BE2C (cell line): ENCODE measurements at regions not wholly inside any gene's neighbourhood (a gene's known extent, or its start where the extent isn't known, plus 50 kb on each side); places are given as distances from the start of the nearest gene placed in this dataset.

ENCODE experiments used
- DNase-seq: peaks from one replicate; pipeline ENCODE4 v3.0.0-alpha.2; 2020
- H3K27me3 ChIP-seq: fragments of 250-450 bp; sonication (Bioruptor Pico); 2 replicates; pipeline ENCODE4 v1.5.1; 2020; ENCODE audit warnings: mild to moderate bottlenecking
- H3K36me3 ChIP-seq: fragments of 250-450 bp; sonication (Bioruptor Pico); 2 replicates; pipeline ENCODE4 v1.5.1; 2020; ENCODE audit warnings: mild to moderate bottlenecking
- H3K4me1 ChIP-seq: fragments of 250-450 bp; sonication (Bioruptor Pico); 2 replicates; pipeline ENCODE4 v1.5.1; 2020
- H3K4me3 ChIP-seq: 2 replicates; pipeline ENCODE4 v1.5.1; 2011; ENCODE audit warnings: low read depth, low read length
- H3K9me3 ChIP-seq: fragments of 250-450 bp; sonication (Bioruptor Pico); 2 replicates; pipeline ENCODE4 v1.5.1; 2020
- TF ChIP-seq, protein P1 (sequence below): IDR thresholded peaks from 2 replicates; pipeline ENCODE4 v1.5.1; 2012; ENCODE audit warnings: mild to moderate bottlenecking, low read depth, low read length

DNA sequence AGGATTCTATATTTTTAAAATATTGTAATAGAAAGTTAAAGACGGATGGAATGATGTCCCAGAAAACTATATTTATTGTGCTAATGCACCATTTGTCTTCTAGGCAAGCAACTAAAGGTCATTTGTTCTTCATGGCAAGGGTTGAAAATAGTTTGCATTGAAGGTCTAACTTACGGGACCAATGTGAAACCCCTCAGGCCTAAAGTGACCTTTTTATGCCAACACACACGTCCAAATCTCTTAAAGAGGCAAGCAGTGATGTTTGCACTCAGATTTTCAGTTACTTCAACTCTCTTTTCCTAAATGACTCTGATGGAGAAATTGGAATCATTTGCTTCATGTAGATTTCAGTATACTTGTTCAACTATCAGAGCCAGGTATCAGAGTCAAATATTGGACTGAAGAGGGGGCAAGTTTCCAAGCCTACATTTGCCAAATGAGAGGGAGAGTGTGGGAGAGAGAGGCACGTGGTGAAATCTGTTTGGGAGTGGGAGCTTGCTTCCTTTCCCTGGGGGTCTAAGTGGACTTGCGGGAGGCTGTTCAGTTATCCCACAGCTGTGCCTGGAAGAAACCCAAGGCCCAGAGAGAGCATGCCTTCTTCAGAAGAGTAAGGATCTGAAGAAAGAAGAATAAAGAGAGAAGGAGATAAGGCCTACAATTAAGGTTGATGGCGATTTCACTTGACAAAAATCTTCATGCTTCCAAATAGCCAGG is 459.8 kb downstream of the BCAT1 start:
- no peaks in the 10 kb centered on the region; the same call in 1 of the 2 replicates for H3K9me3 ChIP-seq
- TF ChIP-seq, protein P1, sequence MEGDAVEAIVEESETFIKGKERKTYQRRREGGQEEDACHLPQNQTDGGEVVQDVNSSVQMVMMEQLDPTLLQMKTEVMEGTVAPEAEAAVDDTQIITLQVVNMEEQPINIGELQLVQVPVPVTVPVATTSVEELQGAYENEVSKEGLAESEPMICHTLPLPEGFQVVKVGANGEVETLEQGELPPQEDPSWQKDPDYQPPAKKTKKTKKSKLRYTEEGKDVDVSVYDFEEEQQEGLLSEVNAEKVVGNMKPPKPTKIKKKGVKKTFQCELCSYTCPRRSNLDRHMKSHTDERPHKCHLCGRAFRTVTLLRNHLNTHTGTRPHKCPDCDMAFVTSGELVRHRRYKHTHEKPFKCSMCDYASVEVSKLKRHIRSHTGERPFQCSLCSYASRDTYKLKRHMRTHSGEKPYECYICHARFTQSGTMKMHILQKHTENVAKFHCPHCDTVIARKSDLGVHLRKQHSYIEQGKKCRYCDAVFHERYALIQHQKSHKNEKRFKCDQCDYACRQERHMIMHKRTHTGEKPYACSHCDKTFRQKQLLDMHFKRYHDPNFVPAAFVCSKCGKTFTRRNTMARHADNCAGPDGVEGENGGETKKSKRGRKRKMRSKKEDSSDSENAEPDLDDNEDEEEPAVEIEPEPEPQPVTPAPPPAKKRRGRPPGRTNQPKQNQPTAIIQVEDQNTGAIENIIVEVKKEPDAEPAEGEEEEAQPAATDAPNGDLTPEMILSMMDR: no peak

DNA sequence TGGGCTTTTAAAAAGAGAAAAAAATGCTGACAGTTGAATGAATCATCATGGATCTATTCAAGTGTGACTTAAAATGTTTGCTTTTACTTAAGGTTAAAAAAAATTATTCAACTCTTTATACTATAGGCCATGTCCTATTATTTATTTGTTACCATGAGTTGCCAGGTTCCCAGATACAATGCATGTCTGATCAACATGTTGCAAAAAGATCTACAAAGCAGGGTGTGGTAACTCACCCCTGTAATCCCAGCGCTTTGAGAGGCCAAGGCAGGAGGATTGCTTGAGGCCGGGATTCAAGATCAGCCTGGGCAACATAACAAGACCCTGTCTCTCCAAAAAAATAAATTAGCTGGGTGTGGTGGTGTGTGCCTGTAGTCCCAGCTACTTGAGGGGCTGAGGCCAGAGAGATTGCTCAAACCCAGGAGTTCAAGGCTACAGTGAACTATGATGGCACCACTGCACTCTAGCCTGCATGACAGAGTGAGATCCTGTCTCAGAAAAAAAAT is 460.8 kb downstream of the BCAT1 start:
- no peaks in the 10 kb centered on the region for H3K4me1 ChIP-seq
- TF ChIP-seq, protein P1: no peak
- DNase-seq: no peak

More for the DNA sequence above, 459.8 kb downstream of the BCAT1 start:
- no peaks in the 10 kb centered on the region for H3K4me1 ChIP-seq
- H3K27me3 ChIP-seq: no peaks in the 10 kb centered on the region
- H3K4me3 ChIP-seq: no peak overlapping the region
- no peaks in the 10 kb centered on the region for H3K36me3 ChIP-seq
- no peak for DNase-seq

DNA sequence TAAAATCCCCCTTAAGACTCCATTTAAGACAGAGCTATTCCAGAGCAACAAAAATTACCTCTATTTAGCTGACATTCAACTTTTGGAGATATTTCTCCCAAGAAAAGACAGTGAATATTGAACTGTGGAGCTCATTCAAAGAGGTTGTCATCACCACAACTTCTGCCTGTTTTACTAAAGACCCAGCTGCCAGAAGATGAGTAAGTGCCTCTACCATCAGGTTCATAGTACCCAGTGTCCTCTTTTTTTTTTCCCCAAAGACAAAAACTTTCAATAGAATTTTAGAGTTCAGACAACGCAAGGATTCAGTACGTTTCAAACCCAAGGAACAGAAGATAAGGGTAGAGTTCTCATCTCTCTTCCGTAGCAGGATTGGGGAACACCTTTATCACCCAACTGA is 461.3 kb downstream of the BCAT1 start:
- TF ChIP-seq, protein P1: no peak
- Histone ChIP-seq H3K4me3 (no peak overlapping the region), H3K27me3 (no peaks in the 10 kb centered on the region), H3K9me3 (no peaks in the 10 kb centered on the region; the same call in 1 of the 2 replicates), H3K4me1 (no peaks in the 10 kb centered on the region), H3K36me3 (no peaks in the 10 kb centered on the region)
- no peak for DNase-seq

More for the DNA sequence above, 460.8 kb downstream of the BCAT1 start:
- Histone ChIP-seq H3K9me3 (no peaks in the 10 kb centered on the region; the same call in 1 of the 2 replicates), H3K27me3 (no peaks in the 10 kb centered on the region), H3K36me3 (no peaks in the 10 kb centered on the region), H3K4me3 (no peak overlapping the region)

DNA sequence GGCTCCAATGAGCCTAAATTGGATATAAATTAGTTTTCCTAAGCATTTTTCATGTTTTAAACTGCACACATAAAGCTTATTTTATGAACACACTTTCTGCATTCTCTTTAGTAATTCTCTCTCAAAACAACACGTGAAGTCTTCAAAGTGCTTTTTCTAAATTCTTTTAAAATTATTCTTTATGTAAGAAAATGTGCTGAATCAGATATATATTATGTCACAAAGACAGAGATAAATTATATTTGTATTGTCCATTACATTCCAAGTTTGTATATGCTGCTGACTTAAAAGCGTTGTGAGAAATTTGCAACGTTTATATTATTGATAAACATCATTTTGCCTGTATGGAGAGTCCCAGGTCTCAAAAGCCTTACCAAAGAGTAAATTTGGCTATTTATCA is 465.2 kb downstream of the BCAT1 start:
- H3K9me3 ChIP-seq: no peaks in the 10 kb centered on the region
- no peaks in the 10 kb centered on the region for H3K36me3 ChIP-seq
- no peaks in the 10 kb centered on the region for H3K27me3 ChIP-seq
- TF ChIP-seq, protein P1: no peak
- DNase-seq: no peak
- no peaks in the 10 kb centered on the region for H3K4me1 ChIP-seq
- no peak overlapping the region for H3K4me3 ChIP-seq

DNA sequence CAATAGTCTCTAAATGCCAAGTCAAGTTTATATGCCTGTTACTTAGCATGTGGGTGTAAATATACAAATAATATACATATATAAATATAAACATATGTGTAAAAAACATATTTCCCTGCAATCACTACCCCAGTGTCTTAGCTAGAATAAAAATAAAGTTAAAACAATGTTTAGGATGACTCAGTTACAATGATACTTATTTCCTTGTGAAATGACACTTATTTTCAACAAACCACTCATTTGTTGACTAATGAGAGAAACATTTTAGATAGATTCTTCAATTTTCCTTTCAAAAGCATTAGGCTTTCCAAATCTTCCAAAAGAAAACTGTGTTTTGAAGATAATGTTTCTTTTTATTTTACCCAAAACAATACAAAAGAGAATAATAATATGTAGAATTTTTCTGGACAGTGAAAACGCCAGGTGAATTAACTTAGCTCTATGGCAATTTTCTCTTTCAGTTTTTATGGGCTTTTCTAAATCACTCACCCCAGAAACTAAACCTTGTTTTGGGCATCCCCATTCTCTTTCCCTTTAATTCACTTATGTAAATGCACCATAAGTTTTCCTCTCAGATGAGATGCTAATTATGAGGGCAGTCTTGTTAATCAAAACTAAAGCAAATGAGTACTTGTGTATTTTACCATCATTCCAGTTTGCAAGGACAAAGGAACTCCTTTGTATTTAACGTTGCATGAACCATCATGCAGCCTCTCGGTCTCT is 465.9 kb downstream of the BCAT1 start:
- TF ChIP-seq, protein P1: no peak
- no peak for DNase-seq
- Histone ChIP-seq H3K4me3 (no peak overlapping the region), H3K4me1 (no peaks in the 10 kb centered on the region), H3K9me3 (no peaks in the 10 kb centered on the region), H3K27me3 (no peaks in the 10 kb centered on the region), H3K36me3 (no peaks in the 10 kb centered on the region)

DNA sequence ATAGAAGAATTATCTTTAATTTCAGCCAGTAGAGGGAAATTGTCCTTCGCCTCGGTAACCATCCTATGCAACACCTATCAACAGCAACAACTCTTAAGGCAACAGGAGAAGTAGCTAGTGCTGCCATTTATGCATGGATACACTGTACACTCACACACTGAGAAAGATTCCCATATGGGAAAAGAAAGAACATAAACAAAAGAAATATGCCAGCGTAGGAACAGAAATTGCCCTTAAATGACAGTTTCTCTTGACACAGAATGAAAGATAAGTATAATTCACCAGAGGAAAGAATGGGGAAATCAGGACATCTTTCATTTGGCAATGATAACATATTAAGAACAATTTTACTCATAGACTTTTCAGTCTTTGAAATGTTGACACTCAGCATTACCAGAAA is 466.9 kb downstream of the BCAT1 start:
- no peak overlapping the region for H3K4me3 ChIP-seq
- no peaks in the 10 kb centered on the region for H3K36me3 ChIP-seq
- no peak for DNase-seq
- H3K9me3 ChIP-seq: no peaks in the 10 kb centered on the region
- H3K27me3 ChIP-seq: no peaks in the 10 kb centered on the region
- no peaks in the 10 kb centered on the region for H3K4me1 ChIP-seq
- TF ChIP-seq, protein P1: no peak
